ENCODE measurements at regions not wholly inside any gene's neighbourhood (a gene's known extent, or its start where the extent isn't known, plus 50 kb on each side); places are given as distances from the start of the nearest gene placed in this dataset.

- DNase-seq, result no peak
These were observed 376.6 kb upstream of the SLCO3A1 start for GRCh38 chr15:91476861-91477260.

- no peak for DNase-seq
These were observed 374.8 kb upstream of the SLCO3A1 start for GRCh38 chr15:91478717-91479191.

GRCh38 chr15:91480426-91480825 lies 373.1 kb upstream of the SLCO3A1 start:
- no peak for DNase-seq

- DNase-seq, result no peak
These were observed 370.7 kb upstream of the SLCO3A1 start for GRCh38 chr15:91482799-91483198.

GRCh38 chr15:91484141-91484540 lies 369.4 kb upstream of the SLCO3A1 start:
- DNase-seq, result no peak

GRCh38 chr15:91488452-91488851 lies 365.1 kb upstream of the SLCO3A1 start:
- no peak for DNase-seq

GRCh38 chr15:91490211-91490610 lies 363.3 kb upstream of the SLCO3A1 start:
- DNase-seq, result no peak

GRCh38 chr15:91491101-91491950 lies 362.2 kb upstream of the SLCO3A1 start:
- no peak for DNase-seq

- DNase-seq, result no peak
These were observed 356.5 kb upstream of the SLCO3A1 start for GRCh38 chr15:91496754-91497691.

- DNase-seq, result no peak
These were observed 355.3 kb upstream of the SLCO3A1 start for GRCh38 chr15:91498046-91498748.

- no peak for DNase-seq
These were observed 354.8 kb upstream of the SLCO3A1 start for GRCh38 chr15:91498749-91499062.

- DNase-seq, result no peak
These were observed 353.6 kb upstream of the SLCO3A1 start for GRCh38 chr15:91499774-91500383.

GRCh38 chr15:91508633-91509032 lies 344.9 kb upstream of the SLCO3A1 start:
- no peak for DNase-seq

GRCh38 chr15:91514147-91514546 lies 339.4 kb upstream of the SLCO3A1 start:
- no peak for DNase-seq

GRCh38 chr15:91515188-91515754 lies 338.2 kb upstream of the SLCO3A1 start:
- no peak for DNase-seq

- no peak for DNase-seq
These were observed 336.6 kb upstream of the SLCO3A1 start for GRCh38 chr15:91516866-91517265.

- DNase-seq, result no peak
These were observed 335.9 kb upstream of the SLCO3A1 start for GRCh38 chr15:91517491-91518200.

- DNase-seq, result no peak
These were observed 332.7 kb upstream of the SLCO3A1 start for GRCh38 chr15:91520850-91521249.

- no peak for DNase-seq
These were observed 332.0 kb upstream of the SLCO3A1 start for GRCh38 chr15:91521548-91521947.

GRCh38 chr15:91521996-91522395 lies 331.5 kb upstream of the SLCO3A1 start:
- no peak for DNase-seq

- DNase-seq, result no peak
These were observed 330.7 kb upstream of the SLCO3A1 start for GRCh38 chr15:91522605-91523332.

All from NCI-H1930 (cell line).